Stomach (tissue), 8 donors: ENCODE measurements at regions not wholly inside any gene's neighbourhood (a gene's known extent, or its start where the extent isn't known, plus 50 kb on each side); places are given as distances from the start of the nearest gene placed in this dataset.

Experiments used
- DNase-seq, 2 donors: peaks; one replicate each; pipeline versions ENCODE4 v3.0.0 to v3.0.0-alpha.2; 2013 to 2019
- H3K27ac ChIP-seq, 5 donors: fragments of 200-600 bp in 4 of 5; sonication (generic) in 4 of 5; one replicate each; pipeline ENCODE4 v1.5.1; 2013 to 2019; ENCODE audit warnings: mild to moderate bottlenecking in 1 of 5, moderate library complexity in 1 of 5
- H3K27me3 ChIP-seq, 3 donors: fragments of 200-600 bp; sonication (generic); one replicate each; pipeline ENCODE4 v1.5.1; 2017 to 2019; ENCODE audit warnings: mixed run types in 1 of 3
- H3K36me3 ChIP-seq, 4 donors: fragments of 200-600 bp; sonication (generic); 1 replicate in 3 of 4; 2 replicates in 1 of 4; pipeline ENCODE4 v1.5.1; 2016 to 2019
- H3K4me1 ChIP-seq, 4 donors: fragments of 200-600 bp; sonication (generic); one replicate each; pipeline ENCODE4 v1.5.1; 2016 to 2019
- H3K4me3 ChIP-seq, 4 donors: fragments of 200-600 bp; sonication (generic) in 3 of 4; one replicate each; pipeline ENCODE4 v1.5.1; 2016 to 2019; ENCODE audit warnings: mild to moderate bottlenecking in 1 of 4
- H3K9me3 ChIP-seq, 4 donors: fragments of 200-600 bp; sonication (generic); one replicate each; pipeline ENCODE4 v1.5.1; 2016 to 2019
- CTCF ChIP-seq, 7 experiments: fragments of 450-650 bp in 4 of 7; fragments of 200-600 bp in 3 of 7; sonication (generic) in 3 of 7; IDR thresholded peaks; one replicate each; pipeline ENCODE4 v1.5.1; 2016 to 2019; ENCODE audit warnings: antibody characterized with exemption in 7 of 7, control low read depth in 2 of 7, mild to moderate bottlenecking in 1 of 7
- EP300 ChIP-seq: sonication (generic); formaldehyde crosslinking; IDR thresholded peaks from one replicate; pipeline ENCODE4 v1.6.1; 2017; ENCODE audit warnings: antibody characterized with exemption
- POLR2A ChIP-seq, 4 donors: fragments of 450-650 bp; IDR thresholded peaks; one replicate each; pipeline ENCODE4 v1.6.1; 2016; ENCODE audit warnings: antibody characterized with exemption in 4 of 4, control low read depth in 2 of 4, mild to moderate bottlenecking in 1 of 4, moderate library complexity in 1 of 4
- POLR2AphosphoS5 ChIP-seq, 3 donors: sonication (generic); formaldehyde crosslinking; IDR thresholded peaks; one replicate each; pipeline ENCODE4 v1.6.1; 2016; ENCODE audit warnings: antibody characterized with exemption in 3 of 3
- WGBS, 5 donors: extraction: QIAGEN DNeasy Blood & Tissue Kit in 3 of 5; methylation state at CpG; one replicate each; pipeline versions ENCODE4 v1.1.5 to v1.1.7; 2013 to 2018; 5-methylcytosine and 5-hydroxymethylcytosine counted together
- intact Hi-C: fragments of 100-400 bp; cut with DNase I; formaldehyde crosslinking; loops from one replicate; pipeline ENCODE4 v1.15.1; 2023; ENCODE audit warnings: low total_unique reads
- donor health status: healthy with polysubstance abuse.
- donor health status: Bipolar disorder and iron deficiency.
- donor health status: healthy.

- H3K4me1 ChIP-seq, result no peaks in the 10 kb centered on the region
- no peaks in the 10 kb centered on the region for H3K27me3 ChIP-seq
- intact Hi-C loops, result no loop called here
- H3K27ac ChIP-seq, result no peak overlapping the region
- no peaks in the 10 kb centered on the region for H3K36me3 ChIP-seq
- H3K4me3 ChIP-seq, result no peak overlapping the region
- no peak for DNase-seq
- no peaks in the 10 kb centered on the region for H3K9me3 ChIP-seq
- 84 to 96% (median 92%) methylated on average over 1 of the region's 1 CpG for WGBS, 5 donors
- TF ChIP-seq EP300, result no peak
- no peak for TF ChIP-seq CTCF (IDR thresholded peaks at IDR 0.05)
- TF ChIP-seq POLR2A (IDR thresholded peaks at IDR 0.05), result no peak
- no peak for TF ChIP-seq POLR2AphosphoS5 (IDR thresholded peaks at IDR 0.05)
These were observed 438.2 kb upstream of the FAR2 start for GRCh38 chr12:28710882-28711281.

DNA sequence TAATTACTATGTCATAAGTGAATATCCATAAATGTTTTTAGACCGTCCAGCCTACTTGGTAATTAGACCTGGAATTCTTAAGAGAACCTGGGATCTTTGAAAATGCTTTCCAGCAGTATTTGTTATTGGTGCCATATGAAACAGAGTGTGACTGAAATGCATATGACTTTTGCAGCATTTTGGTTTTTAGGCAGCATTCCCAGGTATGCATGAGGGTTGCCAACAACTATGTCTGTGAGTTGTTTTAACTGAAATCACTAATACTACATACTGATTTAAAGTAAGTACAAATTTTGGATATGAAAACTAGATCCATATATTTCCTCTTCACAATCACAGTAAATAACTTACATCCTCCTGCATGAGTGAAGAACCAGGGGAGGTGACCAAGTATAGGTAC is 437.7 kb upstream of the FAR2 start:
- WGBS, 5 donors, result 49 to 98% (median 95%) methylated on average over 1 of the region's 1 CpG
- no peak for DNase-seq
- no peaks in the 10 kb centered on the region for H3K4me1 ChIP-seq
- H3K4me3 ChIP-seq, result no peak overlapping the region
- H3K27me3 ChIP-seq, result no peaks in the 10 kb centered on the region
- no peak for TF ChIP-seq POLR2A (IDR thresholded peaks at IDR 0.05)
- no peak for TF ChIP-seq EP300
- H3K27ac ChIP-seq, result no peak overlapping the region
- intact Hi-C loops, result no loop called here
- no peaks in the 10 kb centered on the region for H3K9me3 ChIP-seq
- no peaks in the 10 kb centered on the region for H3K36me3 ChIP-seq

GRCh38 chr12:28742791-28743190 is 406.3 kb upstream of the FAR2 start:
- Histone ChIP-seq H3K27ac (no peak overlapping the region), H3K4me3 (no peak overlapping the region), H3K9me3 (no peaks in the 10 kb centered on the region), H3K27me3 (no peaks in the 10 kb centered on the region), H3K4me1 (no peaks in the 10 kb centered on the region), H3K36me3 (no peaks in the 10 kb centered on the region)
- intact Hi-C loops, result no loop called here
- DNase-seq, result no peak
- no peak for TF ChIP-seq POLR2AphosphoS5 (IDR thresholded peaks at IDR 0.05)
- no peak for TF ChIP-seq CTCF (IDR thresholded peaks at IDR 0.05)
- TF ChIP-seq POLR2A (IDR thresholded peaks at IDR 0.05), result no peak
- no peak for TF ChIP-seq EP300

DNA sequence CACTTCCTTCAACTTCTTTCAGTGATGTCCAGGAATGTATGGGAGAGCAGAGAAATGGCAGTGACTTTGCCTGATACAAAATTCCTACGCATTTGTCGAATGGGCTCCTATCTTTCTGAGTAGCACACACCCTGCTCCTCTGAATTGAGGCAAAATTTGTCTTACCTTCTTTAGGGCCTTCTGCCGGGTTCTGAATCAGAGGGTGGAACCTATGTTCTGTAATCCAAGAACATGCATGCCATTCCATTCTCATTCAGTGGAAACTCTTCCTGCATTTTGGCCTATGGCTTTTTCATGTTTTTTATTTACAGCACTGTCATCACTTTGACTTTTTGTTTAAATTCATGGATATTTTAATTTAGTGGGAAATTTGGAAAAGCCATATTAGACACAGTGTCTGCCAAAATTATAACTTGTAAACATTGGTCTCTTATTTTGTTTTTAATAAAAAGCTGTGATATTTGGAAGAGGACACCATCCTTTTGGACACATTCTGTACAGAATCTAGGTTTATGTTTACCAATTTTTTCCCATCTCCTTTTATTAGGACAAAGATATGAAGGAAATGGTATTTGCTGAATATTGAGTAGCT is 402.2 kb upstream of the FAR2 start:
- WGBS, 5 donors, result 82 to 92% (median 89%) methylated on average over 3 of the region's 3 CpGs
- Histone ChIP-seq H3K4me1 (no peaks in the 10 kb centered on the region), H3K9me3 (no peaks in the 10 kb centered on the region), H3K27me3 (no peaks in the 10 kb centered on the region), H3K27ac (no peak overlapping the region), H3K36me3 (no peaks in the 10 kb centered on the region), H3K4me3 (no peak overlapping the region)
- intact Hi-C loops, result no loop called here
- TF ChIP-seq POLR2A (IDR thresholded peaks at IDR 0.05), result no peak
- TF ChIP-seq POLR2AphosphoS5 (IDR thresholded peaks at IDR 0.05), result no peak
- no peak for TF ChIP-seq EP300
- TF ChIP-seq CTCF (IDR thresholded peaks at IDR 0.05), result no peak
- no peak for DNase-seq

DNA sequence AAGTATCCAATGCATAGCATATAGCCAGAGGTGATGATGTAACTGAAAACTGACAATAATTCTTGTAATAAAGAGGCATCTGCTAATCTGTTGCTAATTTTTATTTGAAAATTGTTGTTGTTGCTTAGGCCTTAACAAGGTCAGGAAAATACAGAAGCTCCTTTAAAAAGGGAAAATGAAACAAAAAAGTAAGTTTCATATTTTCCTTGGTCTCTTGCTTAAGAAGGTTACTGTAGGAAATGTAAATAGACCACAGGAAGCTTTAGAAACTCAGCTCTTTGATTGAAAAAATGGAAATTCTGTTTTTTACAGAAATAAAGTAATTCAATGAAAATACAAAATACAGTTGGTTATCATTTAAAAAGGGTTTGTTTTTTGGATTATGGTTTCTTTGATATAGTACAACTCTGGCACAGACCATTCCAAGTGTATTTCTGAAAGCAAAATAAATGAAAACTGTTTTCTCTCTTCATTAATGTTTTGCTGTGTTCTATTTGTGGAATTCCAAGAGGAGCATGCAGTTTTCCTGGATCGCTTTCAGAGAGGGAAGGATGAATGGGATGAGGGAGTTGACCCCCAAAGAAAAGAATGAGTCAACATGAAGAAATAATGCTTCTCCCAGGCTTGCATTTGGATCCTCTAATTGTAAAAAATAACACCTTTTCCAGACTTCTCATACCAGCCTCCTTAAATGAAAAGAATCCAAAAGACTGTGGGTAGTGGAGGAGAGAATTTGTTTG is 398.0 kb upstream of the FAR2 start:
- Histone ChIP-seq H3K36me3 (no peaks in the 10 kb centered on the region), H3K9me3 (peaks cover 0 to 11% (median 2%) of the 10 kb centered on the region in 4 donors), H3K4me3 (no peak overlapping the region), H3K27me3 (no peaks in the 10 kb centered on the region), H3K4me1 (no peaks in the 10 kb centered on the region), H3K27ac (no peak overlapping the region)
- intact Hi-C loops, result no loop called here
- TF ChIP-seq POLR2A (IDR thresholded peaks at IDR 0.05) (no peak), CTCF (IDR thresholded peaks at IDR 0.05) (no peak), POLR2AphosphoS5 (IDR thresholded peaks at IDR 0.05) (no peak), EP300 (no peak)
- DNase-seq, result no peak
- WGBS, 5 donors, result 65 to 88% (median 87%) methylated on average over 1 of the region's 1 CpG
